GM23338 (cell line): ENCODE measurements at regions not wholly inside any gene's neighbourhood (a gene's known extent, or its start where the extent isn't known, plus 50 kb on each side); places are given as distances from the start of the nearest gene placed in this dataset.

Experiments used
- CTCF ChIP-seq, 2 experiments: fragments of 200-600 bp in 1 of 2; sonication (generic) in 1 of 2; conservative IDR thresholded peaks; 2 replicates each; pipeline versions ENCODE4 v1.5.1 to v1.6.1; 2016 to 2017; ENCODE audit warnings: antibody characterized with exemption in 2 of 2, low read depth in 2 of 2, mild to moderate bottlenecking in 2 of 2, moderate library complexity in 1 of 2
- EZH2 ChIP-seq: fragments of 200-600 bp; sonication (generic); IDR thresholded peaks from one replicate; pipeline ENCODE4 v1.8.0; 2017; ENCODE audit warnings: antibody characterized with exemption, mild to moderate bottlenecking, low read depth; ENCODE audit not compliant: unreplicated experiment
- POLR2AphosphoS5 ChIP-seq: IDR thresholded peaks from 2 replicates; pipeline ENCODE4 v1.6.1; 2016; ENCODE audit warnings: antibody characterized with exemption, low read depth
- TF ChIP-seq, protein P1 (sequence below): IDR thresholded peaks from 2 replicates; pipeline ENCODE4 v1.6.1; 2016; ENCODE audit warnings: antibody characterized with exemption

- TF ChIP-seq EZH2 (no peak), CTCF (conservative IDR thresholded peaks at IDR 0.05; ENCODE audit: low read depth in 2 of 2) (no peak), POLR2AphosphoS5 (no peak)
- TF ChIP-seq, protein P1, sequence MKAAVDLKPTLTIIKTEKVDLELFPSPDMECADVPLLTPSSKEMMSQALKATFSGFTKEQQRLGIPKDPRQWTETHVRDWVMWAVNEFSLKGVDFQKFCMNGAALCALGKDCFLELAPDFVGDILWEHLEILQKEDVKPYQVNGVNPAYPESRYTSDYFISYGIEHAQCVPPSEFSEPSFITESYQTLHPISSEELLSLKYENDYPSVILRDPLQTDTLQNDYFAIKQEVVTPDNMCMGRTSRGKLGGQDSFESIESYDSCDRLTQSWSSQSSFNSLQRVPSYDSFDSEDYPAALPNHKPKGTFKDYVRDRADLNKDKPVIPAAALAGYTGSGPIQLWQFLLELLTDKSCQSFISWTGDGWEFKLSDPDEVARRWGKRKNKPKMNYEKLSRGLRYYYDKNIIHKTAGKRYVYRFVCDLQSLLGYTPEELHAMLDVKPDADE: no peak
Observed at GRCh38 chr11:112421879-112422278, 161.2 kb upstream of the PLET1 start.
